GM21526 (cell line): ENCODE measurements at regions not wholly inside any gene's neighbourhood (a gene's known extent, or its start where the extent isn't known, plus 50 kb on each side); places are given as distances from the start of the nearest gene placed in this dataset.
"Not testable (repeated sequence)": the region's sequence is repeated elsewhere in the genome, so short reads cannot be mapped to it uniquely, and the experiment has no call there.

Experiments
- ATAC-seq: cut with Tn5 transposase; IDR thresholded peaks from one replicate; pipeline ENCODE4 v1.9.1; 2021; ENCODE audit warnings: moderate library complexity; ENCODE audit not compliant: unreplicated experiment, low FRiP score

DNA sequence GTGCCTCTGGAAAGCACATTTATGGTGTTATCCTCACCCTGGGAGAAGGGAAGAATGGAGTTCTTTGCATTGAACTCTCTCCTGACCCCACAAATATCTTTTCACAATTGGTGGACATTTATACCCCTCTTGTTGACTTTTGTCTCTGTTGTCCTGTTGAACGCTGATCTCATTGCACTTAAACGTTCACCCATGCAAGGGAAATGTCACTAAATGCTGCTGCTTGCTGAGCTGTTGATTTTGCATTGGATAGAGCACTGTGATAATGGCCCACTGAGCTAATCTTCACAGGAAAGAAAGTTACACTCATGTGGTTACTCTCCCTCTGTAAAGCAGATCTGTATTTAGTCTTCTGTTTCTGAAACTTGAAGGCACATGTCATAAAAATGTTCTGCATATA lies 133.4 kb downstream of the FZD1 start:
- no peak for ATAC-seq

DNA sequence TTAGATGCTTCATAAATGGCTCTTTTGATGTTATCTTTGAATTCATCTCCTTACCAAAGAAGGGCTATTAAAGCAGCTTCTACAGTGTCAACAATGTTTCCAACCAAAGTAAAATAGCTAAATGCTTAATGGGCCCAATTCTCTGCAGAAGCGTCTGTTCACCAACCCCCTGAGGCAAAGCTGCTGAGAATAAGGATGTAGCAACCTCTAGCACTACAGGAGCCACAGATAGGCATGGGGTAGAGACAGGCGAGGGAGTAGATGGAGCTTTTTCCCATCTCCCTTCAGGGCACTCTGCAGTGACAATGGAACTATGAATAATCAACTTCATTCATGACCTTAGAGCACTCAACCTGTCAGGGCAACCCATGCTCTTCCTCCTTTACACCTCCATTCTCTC lies 134.1 kb downstream of the FZD1 start:
- ATAC-seq = no peak

DNA sequence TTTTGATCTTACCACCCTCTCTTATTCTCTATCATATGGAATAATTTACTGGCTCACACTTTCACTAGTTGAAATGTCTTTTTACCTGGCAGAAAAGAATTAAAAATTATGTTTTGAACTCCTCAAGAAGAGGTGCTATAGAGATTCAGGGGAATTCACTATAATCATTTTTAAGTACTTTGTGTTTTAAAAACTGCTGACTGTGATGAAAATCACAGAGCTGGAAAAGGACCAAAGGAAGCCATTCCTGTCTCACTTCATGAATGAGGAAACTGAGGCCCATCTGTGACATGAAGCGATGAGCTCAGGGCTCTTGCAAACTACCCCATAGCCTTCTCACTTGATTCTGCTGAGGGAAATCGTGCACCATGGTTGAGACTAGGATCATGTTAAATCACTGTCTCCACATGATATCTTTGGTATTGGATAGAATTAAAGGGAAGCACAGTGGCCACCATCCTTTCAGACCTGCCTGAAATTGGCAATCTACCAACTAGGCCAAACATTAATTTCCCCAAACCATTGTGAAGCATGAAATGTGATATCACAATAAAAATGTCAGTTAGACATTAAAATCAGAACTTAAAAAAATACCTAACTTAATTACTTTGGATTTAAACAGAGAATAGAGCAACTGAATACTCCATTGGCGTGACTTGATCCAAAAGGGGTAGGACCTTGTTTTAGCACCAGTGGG lies 141.0 kb downstream of the FZD1 start:
- no peak for ATAC-seq

DNA sequence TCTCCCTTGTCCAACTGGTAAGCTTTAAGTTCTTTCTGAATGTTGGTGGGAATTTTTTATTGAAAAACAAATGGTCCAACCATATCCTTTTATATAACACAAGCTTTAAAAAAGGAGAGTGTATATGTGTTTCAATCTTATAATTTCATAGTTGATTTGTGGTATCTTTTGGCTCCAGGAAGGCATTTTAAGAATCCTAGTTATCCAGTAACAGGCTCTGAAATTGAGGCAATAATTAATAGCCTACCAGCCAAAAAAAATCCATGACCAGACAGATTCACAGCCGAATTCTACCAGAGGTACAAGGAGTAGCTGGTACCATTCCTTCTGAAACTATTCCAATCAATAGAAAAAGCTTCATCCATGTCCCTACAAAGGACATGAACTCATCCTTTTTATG lies 141.6 kb downstream of the FZD1 start:
- ATAC-seq = not testable (repeated sequence)

DNA sequence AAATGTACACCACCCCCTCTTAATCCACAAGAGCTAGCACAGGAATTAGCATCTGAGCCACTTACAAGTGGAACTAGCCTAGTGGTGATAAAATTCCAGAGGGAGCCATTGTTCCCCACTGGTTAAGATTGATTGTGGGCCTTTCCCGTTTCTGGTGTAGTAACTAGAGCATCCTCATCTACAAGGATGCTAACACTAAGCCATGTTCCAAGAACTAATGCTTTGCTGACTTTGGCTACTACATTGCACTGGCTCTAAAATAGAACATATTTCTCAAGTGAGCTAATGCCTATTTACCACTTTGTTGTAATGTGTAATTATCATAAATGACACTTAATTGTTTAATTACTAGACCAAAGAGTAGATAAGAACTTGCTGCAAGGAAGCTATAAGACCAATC lies 143.7 kb downstream of the FZD1 start:
- no peak for ATAC-seq

DNA sequence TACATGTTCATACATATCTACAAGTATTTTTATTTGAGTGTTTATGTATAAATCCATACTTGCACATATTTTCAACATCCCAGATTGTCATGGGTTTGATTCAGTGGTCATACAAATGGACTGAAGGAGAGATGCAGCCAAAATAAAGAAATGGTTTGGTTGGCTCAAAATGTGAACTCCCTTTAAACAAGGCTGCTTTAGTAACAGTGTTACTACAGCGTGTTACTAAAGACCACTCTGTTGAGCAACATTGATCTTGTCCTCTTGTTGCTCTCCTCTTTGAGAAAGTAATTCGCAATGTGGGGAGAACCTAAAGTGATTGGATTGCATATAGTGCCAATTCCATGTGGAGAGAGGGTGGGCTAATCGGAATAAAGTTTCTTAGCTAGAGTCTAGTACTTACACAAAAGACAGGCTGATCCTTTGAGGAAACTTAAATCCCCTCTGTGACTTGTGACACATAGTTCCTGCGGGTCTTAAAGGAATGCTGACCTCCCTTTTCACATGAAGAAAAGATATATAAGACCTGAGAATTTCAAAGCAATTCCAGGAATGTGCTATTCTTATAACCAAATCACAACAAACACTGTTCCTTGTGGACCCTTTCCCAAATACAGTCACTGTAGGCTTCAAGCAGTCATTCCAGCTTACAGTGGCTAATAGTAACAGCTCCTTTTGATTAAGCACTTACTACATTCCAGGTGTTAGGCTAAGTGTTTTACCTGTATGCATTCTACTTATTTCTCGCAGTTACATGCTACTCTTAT lies 144.3 kb downstream of the FZD1 start:
- ATAC-seq = no peak

DNA sequence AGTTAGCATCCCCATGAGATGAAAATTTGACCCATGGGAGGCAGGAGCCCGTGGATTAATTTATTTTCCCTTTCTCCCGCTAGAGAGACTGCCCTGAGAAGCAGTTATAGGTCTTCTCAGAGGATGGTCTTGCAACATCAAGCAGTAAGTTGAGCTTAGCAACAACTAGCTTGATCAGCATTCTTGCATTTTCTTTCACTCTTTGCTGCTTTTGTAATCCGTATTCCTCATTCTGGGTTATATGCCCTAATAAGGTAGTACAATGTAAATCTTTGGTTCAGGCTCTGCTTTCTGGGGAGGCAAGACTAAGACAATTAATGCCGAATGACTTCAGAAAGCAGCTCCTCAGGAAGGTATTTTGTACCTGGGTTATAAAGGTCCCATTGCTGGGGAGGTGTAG lies 146.8 kb downstream of the FZD1 start:
- no peak for ATAC-seq

DNA sequence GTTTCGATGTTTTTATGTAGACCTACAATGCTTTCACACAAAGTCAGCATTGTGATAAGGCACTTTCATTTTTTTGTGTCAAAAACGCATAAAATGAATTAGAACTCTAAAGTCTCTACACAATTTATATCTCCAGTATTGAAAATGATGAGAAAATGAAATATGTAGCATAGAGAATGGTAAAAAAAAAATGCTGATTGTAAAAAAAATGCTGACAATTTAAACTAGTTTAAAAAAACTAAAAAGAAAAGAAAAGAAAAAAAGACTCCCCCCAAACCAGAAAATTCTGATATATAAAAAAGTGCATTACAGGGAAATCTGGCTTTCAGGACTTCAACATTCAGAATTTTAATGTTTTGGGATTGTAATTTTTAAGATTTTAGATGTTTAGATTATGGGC lies 148.1 kb downstream of the FZD1 start:
- no peak for ATAC-seq

DNA sequence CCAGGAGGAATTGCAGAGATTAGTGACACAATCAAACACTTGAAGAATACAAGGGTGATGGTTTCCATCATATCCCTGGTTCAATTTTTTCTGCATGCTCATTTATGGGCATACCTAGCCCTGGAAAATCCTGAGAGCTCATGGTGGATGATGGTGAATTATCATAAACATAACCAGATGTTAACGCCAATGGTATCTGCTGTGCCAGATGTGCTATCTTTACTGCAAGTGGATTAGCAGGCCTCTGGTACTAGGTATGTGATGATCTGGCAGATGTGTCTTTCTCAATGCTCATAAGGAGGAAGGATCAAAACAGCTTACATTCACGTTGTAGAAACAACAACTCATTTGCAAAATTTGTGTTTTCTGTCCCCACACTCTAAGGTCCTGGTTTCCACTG lies 150.5 kb downstream of the FZD1 start:
- ATAC-seq = no peak

DNA sequence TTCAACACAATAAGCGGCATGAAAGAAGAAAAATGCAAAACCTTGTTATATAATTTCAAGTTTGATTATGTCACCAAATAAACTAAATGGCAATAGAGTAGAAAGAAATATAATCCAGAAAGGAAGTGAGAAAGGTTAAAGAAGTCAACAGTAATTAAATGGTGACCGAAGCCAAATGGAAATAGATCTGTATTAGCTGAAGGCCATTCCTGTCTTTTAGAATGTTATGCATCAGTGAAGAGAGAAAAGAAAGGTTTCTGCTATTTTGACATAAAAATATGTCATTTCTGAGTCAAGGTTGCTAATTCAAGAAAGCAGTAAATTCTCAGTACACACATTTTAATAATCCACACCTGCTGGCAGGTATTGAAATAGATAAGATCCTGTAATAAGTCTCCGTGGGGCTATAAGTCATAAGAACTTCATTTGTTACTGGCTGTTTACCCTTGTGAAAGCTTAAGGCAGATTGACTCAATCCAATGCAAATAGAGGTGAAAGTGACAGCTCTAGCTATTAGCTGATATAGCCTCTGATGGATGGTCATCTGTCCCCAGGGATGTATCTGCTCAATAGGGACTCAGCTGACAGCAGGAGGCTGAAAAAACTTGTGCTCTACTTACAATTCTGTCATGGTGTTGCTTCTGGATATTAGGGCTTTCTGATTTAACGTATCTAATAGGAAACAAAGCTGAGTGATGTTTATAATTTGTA lies 152.1 kb downstream of the FZD1 start:
- ATAC-seq = no peak

DNA sequence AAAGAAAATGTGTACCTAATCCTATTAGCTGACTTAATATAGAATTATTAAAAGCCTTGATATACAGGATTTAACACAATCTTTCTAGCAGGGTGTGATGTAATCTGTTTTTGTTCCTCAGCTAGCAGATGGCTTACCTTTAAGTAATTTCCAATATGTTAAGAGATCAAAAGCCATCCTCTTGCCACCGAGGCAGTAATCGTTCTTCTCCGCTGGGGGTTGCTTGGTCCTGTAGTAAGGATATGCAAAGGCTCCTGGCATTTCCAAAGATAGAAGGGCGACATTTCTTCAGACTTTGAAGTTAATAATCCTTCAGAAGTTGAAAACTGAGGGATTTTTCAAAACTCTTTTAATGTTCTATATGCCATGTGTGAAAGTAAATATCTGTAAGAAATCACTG lies 156.4 kb downstream of the FZD1 start:
- ATAC-seq = no peak

DNA sequence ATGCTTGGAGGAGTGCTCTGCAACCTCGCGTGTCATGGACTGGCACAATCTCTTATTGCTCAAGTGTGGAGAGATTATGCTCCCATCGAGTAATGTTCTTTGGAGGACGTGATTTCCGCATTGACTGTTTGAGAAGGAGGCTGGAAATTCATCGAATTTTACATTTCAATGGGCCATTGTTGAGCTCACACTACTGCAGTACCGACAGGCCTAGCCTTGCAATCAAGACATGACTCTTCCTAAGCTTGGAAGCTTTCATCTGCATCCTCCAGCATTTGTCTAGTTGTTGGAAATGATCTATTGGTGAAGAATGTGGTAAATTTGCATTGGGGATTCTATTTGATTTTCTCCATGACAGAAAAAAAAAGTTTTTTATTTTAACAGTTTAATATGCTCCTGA lies 156.8 kb downstream of the FZD1 start:
- no peak for ATAC-seq

DNA sequence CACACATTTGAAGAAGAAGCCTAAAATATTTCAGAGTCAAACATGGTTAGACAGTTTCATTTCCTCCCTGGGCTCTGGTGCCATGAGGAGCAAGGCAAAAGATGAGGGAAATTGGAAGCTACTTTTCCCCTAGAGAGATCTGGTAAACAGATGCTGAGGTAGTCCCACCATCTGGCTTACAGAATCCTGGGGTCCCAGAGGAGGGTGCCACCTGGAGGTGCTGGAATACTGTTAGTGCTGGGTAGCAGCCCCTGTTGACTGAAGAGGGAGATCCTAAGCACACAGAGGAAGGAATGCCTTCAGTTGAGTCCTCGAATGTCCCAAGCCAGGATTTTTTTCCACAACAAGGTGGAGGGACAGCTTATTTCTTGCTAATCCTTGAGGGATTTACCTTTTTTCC lies 160.1 kb downstream of the FZD1 start:
- no peak for ATAC-seq

DNA sequence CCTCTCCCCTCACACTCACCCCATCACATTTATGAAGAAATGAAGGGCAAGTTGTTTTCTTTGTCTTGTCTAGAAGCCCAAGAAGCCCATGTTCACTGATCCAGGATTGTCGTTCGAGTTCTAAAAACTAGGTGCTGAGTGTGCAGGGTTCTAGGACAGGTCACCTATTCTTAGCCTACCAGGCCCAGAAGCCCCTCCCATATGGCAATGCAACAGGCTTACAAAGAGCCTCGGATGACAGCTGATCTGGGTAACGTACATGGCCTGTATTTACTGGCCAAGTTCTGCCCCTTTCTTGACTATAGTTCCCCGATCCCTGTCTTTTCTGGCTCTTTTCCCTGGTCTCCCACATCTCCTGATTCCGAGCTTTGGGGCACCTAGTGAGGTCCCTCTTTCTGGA lies 160.9 kb downstream of the FZD1 start:
- no peak for ATAC-seq

DNA sequence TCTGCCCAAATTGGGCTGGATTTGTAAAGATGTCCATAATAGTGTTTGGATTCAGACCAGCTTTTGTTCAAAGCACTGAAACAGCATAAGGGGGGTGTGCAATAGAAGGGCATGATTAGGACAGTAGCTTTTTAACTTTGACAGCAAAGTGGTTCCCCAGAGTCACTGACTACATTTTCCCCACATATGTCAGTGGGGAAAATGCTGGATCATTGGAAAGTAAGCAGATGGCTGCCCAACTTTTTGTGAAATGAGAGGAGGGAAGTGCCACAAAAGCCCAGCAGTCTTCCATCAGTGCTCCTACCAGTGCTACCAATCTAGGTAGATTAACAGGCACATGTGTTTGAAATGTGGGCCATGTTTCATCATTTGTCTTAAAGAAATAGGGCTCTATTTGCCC lies 162.8 kb downstream of the FZD1 start:
- no peak for ATAC-seq

DNA sequence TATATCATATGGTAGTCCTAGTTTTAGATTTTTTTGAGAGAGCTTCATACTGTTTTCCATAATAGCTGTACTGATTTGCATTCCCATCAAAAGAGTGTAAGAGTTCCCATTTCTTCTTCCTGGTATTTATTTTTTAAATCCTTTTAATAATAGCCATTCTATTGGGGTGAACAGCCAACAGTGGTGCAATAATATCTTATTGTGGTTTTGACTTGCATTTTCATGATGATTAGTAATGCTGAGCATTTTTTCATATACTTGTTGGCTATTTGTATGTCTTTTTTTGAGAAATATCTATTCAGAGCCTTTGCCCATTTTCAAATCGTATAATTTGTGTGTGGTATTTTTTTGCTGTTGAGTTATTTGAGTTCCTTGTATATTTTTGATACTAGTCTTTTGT lies 167.4 kb downstream of the FZD1 start:
- ATAC-seq = no peak

DNA sequence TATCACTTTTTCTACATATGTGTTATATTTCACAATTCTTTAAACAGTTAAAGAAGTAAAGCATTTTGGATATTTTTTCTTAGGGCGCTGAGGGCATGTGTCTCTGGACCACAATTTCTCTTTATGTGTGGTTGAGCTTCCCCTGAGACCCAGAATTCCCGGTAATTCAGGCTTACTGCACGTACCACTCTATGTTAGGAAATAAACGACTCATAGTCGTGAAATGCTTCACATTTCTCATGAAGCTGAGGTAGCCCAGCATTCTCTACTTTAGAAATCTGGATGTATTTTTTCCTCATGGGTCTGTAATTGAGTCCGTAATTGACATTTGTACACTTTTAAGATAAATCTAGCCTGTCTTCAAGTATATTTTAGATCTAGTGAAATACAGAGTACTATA lies 170.6 kb downstream of the FZD1 start:
- ATAC-seq = no peak

DNA sequence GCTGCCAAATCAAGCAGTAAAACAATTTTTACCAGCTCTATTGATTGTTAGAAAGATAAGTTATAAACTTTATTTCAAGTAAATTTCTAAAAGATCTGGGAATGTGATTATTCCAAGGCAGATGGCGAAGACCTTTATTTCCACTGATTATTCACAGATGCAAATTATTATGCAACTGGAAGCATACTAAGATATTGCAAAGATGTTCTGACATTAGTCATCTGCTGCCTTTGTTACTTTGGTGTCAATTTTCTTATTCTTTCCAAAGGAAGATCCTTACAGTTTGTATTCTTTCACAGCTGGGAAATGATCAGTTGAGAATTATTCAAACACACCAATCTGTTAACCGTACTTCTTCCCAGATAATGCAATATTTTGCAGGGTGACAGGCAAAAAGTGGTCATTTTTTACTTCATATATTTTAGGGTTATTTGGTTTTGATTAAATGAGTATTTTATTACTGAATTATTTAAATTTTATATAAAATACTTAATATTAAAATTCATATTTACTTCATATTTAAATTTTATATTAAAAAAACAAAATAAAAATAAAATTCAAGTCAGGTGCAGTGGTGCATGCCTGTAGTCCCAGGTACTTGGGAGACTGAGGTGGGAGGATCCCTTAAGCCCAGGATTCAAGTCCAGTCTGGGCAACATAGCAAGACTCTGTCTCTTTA lies 171.3 kb downstream of the FZD1 start:
- ATAC-seq = no peak

DNA sequence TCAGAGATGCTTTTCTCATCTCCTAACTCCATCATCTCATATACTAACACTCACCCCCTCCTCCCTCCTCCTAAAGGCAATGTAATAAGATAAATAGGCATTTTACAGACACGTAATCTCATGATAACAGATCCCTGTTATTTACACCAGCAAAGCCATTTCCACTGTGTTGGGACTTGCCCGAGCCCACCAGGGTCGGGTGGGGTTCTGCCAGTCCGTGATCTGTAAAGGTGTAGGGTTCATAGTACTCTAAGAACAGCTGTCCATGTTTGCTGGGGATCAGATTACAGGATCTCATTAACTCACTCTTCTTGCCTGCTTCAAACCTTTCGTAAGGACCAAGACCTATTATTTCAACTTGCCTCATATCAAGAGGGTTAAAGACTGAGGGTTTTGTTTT lies 172.4 kb downstream of the FZD1 start:
- ATAC-seq = no peak

DNA sequence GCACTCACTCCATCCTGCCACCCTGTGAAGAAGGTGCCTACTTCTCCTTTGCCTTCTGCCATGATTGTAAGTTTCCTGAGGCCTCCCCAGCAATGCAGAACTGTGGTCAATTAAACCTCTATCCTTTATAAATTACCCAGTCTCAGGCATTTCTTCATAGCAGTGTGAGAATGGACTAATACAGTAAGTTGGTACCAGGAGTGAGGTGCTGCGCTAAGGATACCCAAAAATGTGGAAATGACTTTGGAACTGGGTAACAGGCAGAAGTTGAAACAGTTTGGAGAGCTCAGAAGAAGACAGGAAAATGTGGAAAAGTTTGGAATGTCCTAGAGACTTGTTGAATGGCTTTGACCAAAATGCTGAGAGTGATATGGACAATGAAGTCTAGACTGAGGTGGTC lies 176.0 kb downstream of the FZD1 start:
- ATAC-seq = not testable (repeated sequence)

DNA sequence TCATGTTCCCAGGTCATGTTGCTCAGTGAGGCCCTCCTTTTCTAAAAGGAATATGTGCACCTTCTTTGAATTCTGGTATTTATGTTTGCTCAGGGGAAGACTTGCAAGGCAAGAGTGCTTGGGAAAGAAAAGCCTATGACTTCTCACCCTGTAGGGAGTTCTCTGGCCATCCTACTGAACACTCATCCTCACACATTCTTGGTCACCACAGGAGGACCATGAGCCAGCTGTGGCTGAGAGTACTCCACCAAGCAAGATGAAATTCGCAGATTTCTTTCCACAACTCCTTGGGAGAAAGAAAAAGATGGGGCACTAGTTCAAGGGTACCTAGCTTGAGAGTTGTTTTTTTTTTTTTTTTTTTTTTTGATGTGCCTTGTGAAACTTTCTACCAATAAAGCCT lies 179.6 kb downstream of the FZD1 start:
- no peak for ATAC-seq
